Caki2 (cell line): ENCODE measurements at regions not wholly inside any gene's neighbourhood (a gene's known extent, or its start where the extent isn't known, plus 50 kb on each side); places are given as distances from the start of the nearest gene placed in this dataset.

ENCODE experiments used
- DNase-seq: peaks from one replicate; pipeline ENCODE4 v3.0.0-alpha.2; 2015; ENCODE audit warnings: low read depth
- in situ Hi-C: cut with HindIII; loops from 2 replicates; pipeline ENCODE4 v1.10.0; 2016; ENCODE audit warnings: low sequenced_read_pairs, low pct_unique_long_range_greater_than_20kb, mixed read lengths

- no peak for DNase-seq
- in situ Hi-C loops: no loop called here
These were observed 53.1 kb upstream of the STK39 start for GRCh38 chr2:168300460-168300859.

GRCh38 chr2:168304024-168304681 lies 56.8 kb upstream of the STK39 start:
- DNase-seq: no peak
- in situ Hi-C loops: no loop called here

GRCh38 chr2:168307379-168307778 lies 60.0 kb upstream of the STK39 start:
- in situ Hi-C loops: no loop called here
- DNase-seq: no peak

GRCh38 chr2:168310580-168310979 lies 63.2 kb upstream of the STK39 start:
- in situ Hi-C loops: no loop called here
- no peak for DNase-seq

GRCh38 chr2:168311261-168311910 lies 64.0 kb upstream of the STK39 start:
- in situ Hi-C loops: no loop called here
- DNase-seq: no peak

GRCh38 chr2:168312036-168312822 lies 64.8 kb upstream of the STK39 start:
- in situ Hi-C loops: no loop called here

GRCh38 chr2:168314236-168314635 lies 66.8 kb upstream of the STK39 start:
- no peak for DNase-seq
- in situ Hi-C loops: no loop called here

More at GRCh38 chr2:168312036-168312822, 64.8 kb upstream of the STK39 start:
- DNase-seq: no peak

- in situ Hi-C loops: no loop called here
- DNase-seq: no peak
These were observed 68.1 kb upstream of the STK39 start for GRCh38 chr2:168315331-168316072.

- in situ Hi-C loops: no loop called here
These were observed 68.7 kb upstream of the STK39 start for GRCh38 chr2:168316073-168316440.

GRCh38 chr2:168317282-168317681 lies 69.9 kb upstream of the STK39 start:
- DNase-seq: no peak

More at GRCh38 chr2:168316073-168316440, 68.7 kb upstream of the STK39 start:
- DNase-seq: no peak

GRCh38 chr2:168320267-168320666 lies 72.9 kb upstream of the STK39 start:
- no peak for DNase-seq
- in situ Hi-C loops: no loop called here

More at GRCh38 chr2:168317282-168317681, 69.9 kb upstream of the STK39 start:
- in situ Hi-C loops: no loop called here

GRCh38 chr2:168322325-168323007 lies 75.1 kb upstream of the STK39 start:
- in situ Hi-C loops: no loop called here
- DNase-seq: no peak

GRCh38 chr2:168323529-168324021 lies 76.2 kb upstream of the STK39 start:
- DNase-seq: no peak
- in situ Hi-C loops: no loop called here

GRCh38 chr2:168326572-168326971 lies 79.2 kb upstream of the STK39 start:
- no peak for DNase-seq
- in situ Hi-C loops: no loop called here

GRCh38 chr2:168327328-168327727 lies 79.9 kb upstream of the STK39 start:
- in situ Hi-C loops: no loop called here

GRCh38 chr2:168328421-168328820 lies 81.0 kb upstream of the STK39 start:
- in situ Hi-C loops: no loop called here
- no peak for DNase-seq

More at GRCh38 chr2:168327328-168327727, 79.9 kb upstream of the STK39 start:
- DNase-seq: no peak

GRCh38 chr2:168330624-168331423 lies 83.4 kb upstream of the STK39 start:
- in situ Hi-C loops: no loop called here
- no peak for DNase-seq
